Hepatocyte (in vitro differentiated cells): ENCODE measurements at regions not wholly inside any gene's neighbourhood (a gene's known extent, or its start where the extent isn't known, plus 50 kb on each side); places are given as distances from the start of the nearest gene placed in this dataset.
"Not testable (repeated sequence)": the region's sequence is repeated elsewhere in the genome, so short reads cannot be mapped to it uniquely, and the experiment has no call there.

ENCODE experiments used
- EZH2 ChIP-seq: fragments of 200-600 bp; sonication (generic); IDR thresholded peaks from 2 replicates; pipeline ENCODE4 v1.6.1; 2016; ENCODE audit warnings: antibody characterized with exemption, mild to moderate bottlenecking, borderline replicate concordance
- TF ChIP-seq, protein P1 (sequence below): fragments of 200-600 bp; sonication (generic); IDR thresholded peaks from 2 replicates; pipeline ENCODE4 v1.5.1; 2016; ENCODE audit warnings: antibody characterized with exemption, mild to moderate bottlenecking; ENCODE audit not compliant: poor library complexity

DNA sequence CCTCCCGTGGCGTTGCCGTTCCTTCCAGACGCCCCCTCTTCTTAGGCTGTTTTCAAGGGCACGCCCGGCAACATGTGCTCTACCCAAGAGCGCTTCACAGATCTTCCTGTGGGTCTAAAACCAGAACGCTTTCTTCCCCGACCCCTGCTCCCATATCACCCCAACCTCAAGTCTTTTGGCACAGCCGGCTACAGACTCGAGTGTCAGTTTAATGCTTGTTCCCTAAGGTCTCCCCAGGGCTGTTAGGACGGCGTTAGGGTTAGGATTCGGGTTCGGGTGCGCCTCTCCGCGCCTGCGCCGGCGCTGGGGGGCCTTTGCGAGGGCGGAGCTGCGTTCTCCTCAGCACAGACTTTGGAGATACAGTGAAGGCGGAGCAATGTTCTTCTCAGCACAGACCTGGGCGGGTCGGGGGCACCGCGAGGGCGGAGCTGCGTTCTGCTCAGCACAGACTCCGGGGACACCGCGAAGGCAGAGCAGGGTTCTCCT, 274.7 kb downstream of the CCDC74A start:
- TF ChIP-seq, protein P1, sequence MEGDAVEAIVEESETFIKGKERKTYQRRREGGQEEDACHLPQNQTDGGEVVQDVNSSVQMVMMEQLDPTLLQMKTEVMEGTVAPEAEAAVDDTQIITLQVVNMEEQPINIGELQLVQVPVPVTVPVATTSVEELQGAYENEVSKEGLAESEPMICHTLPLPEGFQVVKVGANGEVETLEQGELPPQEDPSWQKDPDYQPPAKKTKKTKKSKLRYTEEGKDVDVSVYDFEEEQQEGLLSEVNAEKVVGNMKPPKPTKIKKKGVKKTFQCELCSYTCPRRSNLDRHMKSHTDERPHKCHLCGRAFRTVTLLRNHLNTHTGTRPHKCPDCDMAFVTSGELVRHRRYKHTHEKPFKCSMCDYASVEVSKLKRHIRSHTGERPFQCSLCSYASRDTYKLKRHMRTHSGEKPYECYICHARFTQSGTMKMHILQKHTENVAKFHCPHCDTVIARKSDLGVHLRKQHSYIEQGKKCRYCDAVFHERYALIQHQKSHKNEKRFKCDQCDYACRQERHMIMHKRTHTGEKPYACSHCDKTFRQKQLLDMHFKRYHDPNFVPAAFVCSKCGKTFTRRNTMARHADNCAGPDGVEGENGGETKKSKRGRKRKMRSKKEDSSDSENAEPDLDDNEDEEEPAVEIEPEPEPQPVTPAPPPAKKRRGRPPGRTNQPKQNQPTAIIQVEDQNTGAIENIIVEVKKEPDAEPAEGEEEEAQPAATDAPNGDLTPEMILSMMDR, result not testable (repeated sequence)
- not testable (repeated sequence) for TF ChIP-seq EZH2
